H9 (cell line): ENCODE measurements at regions not wholly inside any gene's neighbourhood (a gene's known extent, or its start where the extent isn't known, plus 50 kb on each side); places are given as distances from the start of the nearest gene placed in this dataset.

Experiments
- DNase-seq: peaks from one replicate; pipeline ENCODE4 v3.0.0-alpha.2; 2017
- H2AFZ ChIP-seq: one replicate; pipeline ENCODE4 v1.6.1; 2013; ENCODE audit warnings: mild to moderate bottlenecking, low read length, control low read depth, moderate library complexity
- H2AK5ac ChIP-seq: 2 replicates; pipeline ENCODE4 v1.6.1; 2013; ENCODE audit warnings: low read length, control low read depth, mixed read lengths; ENCODE audit not compliant: insufficient read length
- H2BK120ac ChIP-seq: one replicate; pipeline ENCODE4 v1.6.1; 2013; ENCODE audit warnings: low read depth, mild to moderate bottlenecking, low read length, control low read depth, inconsistent platforms; ENCODE audit not compliant: poor library complexity, severe bottlenecking
- H2BK12ac ChIP-seq: 2 replicates; pipeline ENCODE4 v1.6.1; 2013; ENCODE audit warnings: low read length, control low read depth, mixed read lengths, low read depth; ENCODE audit not compliant: insufficient read length
- H2BK15ac ChIP-seq: 2 replicates; pipeline ENCODE4 v1.6.1; 2013; ENCODE audit warnings: low read depth, low read length, control low read depth
- H2BK20ac ChIP-seq: one replicate; pipeline ENCODE4 v1.6.1; 2013; ENCODE audit warnings: low read depth, mild to moderate bottlenecking, low read length, control low read depth, inconsistent platforms; ENCODE audit not compliant: poor library complexity, severe bottlenecking
- H2BK5ac ChIP-seq: 2 replicates; pipeline ENCODE4 v1.6.1; 2013; ENCODE audit warnings: low read length, control low read depth, mixed read lengths; ENCODE audit not compliant: insufficient read length
- H3K14ac ChIP-seq: 2 replicates; pipeline ENCODE4 v1.6.1; 2013; ENCODE audit warnings: low read length, control low read depth; ENCODE audit not compliant: insufficient read depth
- H3K18ac ChIP-seq: 2 replicates; pipeline ENCODE4 v1.6.1; 2013; ENCODE audit warnings: low read depth, mild to moderate bottlenecking, mixed read lengths, low read length, control low read depth; ENCODE audit not compliant: insufficient read length
- H3K23ac ChIP-seq: 2 replicates; pipeline ENCODE4 v1.6.1; 2013; ENCODE audit warnings: low read length, control low read depth, mixed read lengths, low read depth; ENCODE audit not compliant: insufficient read length
- H3K23me2 ChIP-seq: 2 replicates; pipeline ENCODE4 v1.6.1; 2013; ENCODE audit warnings: low read depth, mild to moderate bottlenecking, mixed read lengths, low read length, control low read depth; ENCODE audit not compliant: insufficient read length, poor library complexity, severe bottlenecking
- H3K27ac ChIP-seq: 2 replicates; pipeline ENCODE4 v1.5.1; 2013; ENCODE audit warnings: low read length, control low read depth, mixed read lengths, low read depth; ENCODE audit not compliant: insufficient read length
- H3K27me3 ChIP-seq: 2 replicates; pipeline ENCODE4 v1.6.1; 2013; ENCODE audit warnings: low read length, control low read depth, inconsistent platforms; ENCODE audit not compliant: insufficient read depth
- H3K4ac ChIP-seq: 2 replicates; pipeline ENCODE4 v1.6.1; 2013; ENCODE audit warnings: low read depth, mild to moderate bottlenecking, control low read depth, inconsistent platforms, low read length, moderate library complexity
- H3K4me1 ChIP-seq: 2 replicates; pipeline ENCODE4 v1.6.1; 2013; ENCODE audit warnings: low read length, control low read depth, inconsistent platforms; ENCODE audit not compliant: insufficient read depth
- H3K4me2 ChIP-seq: 2 replicates; pipeline ENCODE4 v1.6.1; 2013; ENCODE audit warnings: low read length, control low read depth, mixed read lengths; ENCODE audit not compliant: insufficient read length, insufficient read depth
- H3K56ac ChIP-seq: 2 replicates; pipeline ENCODE4 v1.6.1; 2013; ENCODE audit warnings: low read depth, mild to moderate bottlenecking, mixed read lengths, low read length, control low read depth; ENCODE audit not compliant: insufficient read length
- H3K79me1 ChIP-seq: 2 replicates; pipeline ENCODE4 v1.6.1; 2013; ENCODE audit warnings: low read depth, mild to moderate bottlenecking, moderate library complexity, low read length, control low read depth, inconsistent platforms; ENCODE audit not compliant: insufficient read depth, poor library complexity, severe bottlenecking
- H3K79me2 ChIP-seq: 2 replicates; pipeline ENCODE4 v1.6.1; 2013; ENCODE audit warnings: low read length, control low read depth, inconsistent platforms; ENCODE audit not compliant: insufficient read depth
- H3K9ac ChIP-seq: 2 replicates; pipeline ENCODE4 v1.6.1; 2013; ENCODE audit warnings: low read length, control low read depth, mixed read lengths; ENCODE audit not compliant: insufficient read length; ENCODE audit errors: extremely low read depth
- H3K9me3 ChIP-seq: one replicate; pipeline ENCODE4 v1.6.1; 2013; ENCODE audit warnings: low read depth, low read length, inconsistent platforms; ENCODE audit not compliant: control insufficient read depth
- H3T11ph ChIP-seq: one replicate; pipeline ENCODE4 v1.6.1; 2013; ENCODE audit warnings: mild to moderate bottlenecking, low read length, control low read depth, inconsistent platforms
- H4K20me1 ChIP-seq: one replicate; pipeline ENCODE4 v1.6.1; 2013; ENCODE audit not compliant: control insufficient read depth, insufficient read length, insufficient read depth
- H4K5ac ChIP-seq: 2 replicates; pipeline ENCODE4 v1.6.1; 2013; ENCODE audit warnings: low read depth, mild to moderate bottlenecking, mixed read lengths, low read length, control low read depth; ENCODE audit not compliant: insufficient read length
- H4K8ac ChIP-seq: replicated peaks from 2 replicates; pipeline ENCODE4 v1.6.1; 2013; ENCODE audit warnings: low read length, control low read depth, mixed read lengths, low read depth; ENCODE audit not compliant: insufficient read length
- H4K91ac ChIP-seq: 2 replicates; pipeline ENCODE4 v1.6.1; 2013; ENCODE audit warnings: low read depth, mild to moderate bottlenecking, moderate library complexity, mixed read lengths, low read length, control low read depth; ENCODE audit not compliant: insufficient read length
- H3K27ac Mint-ChIP-seq, 3 experiments: 2 replicates in 2 of 3; 3 replicates in 1 of 3; pipeline ENCODE4 v1.8.0; 2020 to 2021; ENCODE audit warnings: mixed read lengths in 3 of 3, mild to moderate bottlenecking in 1 of 3, moderate library complexity in 1 of 3
- H3K27me3 Mint-ChIP-seq: 2 replicates; pipeline ENCODE4 v1.8.0; 2021; ENCODE audit warnings: low read depth, mild to moderate bottlenecking, moderate library complexity, mixed read lengths
- H3K36me3 Mint-ChIP-seq, 3 experiments: 2 replicates in 2 of 3; 3 replicates in 1 of 3; pipeline ENCODE4 v1.8.0; 2020 to 2021; ENCODE audit warnings: low read depth in 3 of 3, mixed read lengths in 3 of 3; ENCODE audit not compliant: insufficient read depth in 1 of 3
- H3K4me1 Mint-ChIP-seq, 2 experiments: 2 replicates each; pipeline ENCODE4 v1.8.0; 2020; ENCODE audit warnings: mixed read lengths in 2 of 2
- H3K4me3 Mint-ChIP-seq, 2 experiments: 2 replicates in 1 of 2; 3 replicates in 1 of 2; pipeline ENCODE4 v1.8.0; 2020 to 2021; ENCODE audit warnings: mild to moderate bottlenecking in 2 of 2, mixed read lengths in 2 of 2, moderate library complexity in 1 of 2
- H3K9me3 Mint-ChIP-seq, 2 experiments: 2 replicates in 1 of 2; 3 replicates in 1 of 2; pipeline ENCODE4 v1.8.0; 2020; ENCODE audit warnings: mild to moderate bottlenecking in 2 of 2, mixed read lengths in 2 of 2, moderate library complexity in 1 of 2
- CTCF ChIP-seq: fragments of 200-600 bp; sonication (generic); conservative IDR thresholded peaks from 3 replicates; pipeline ENCODE4 v1.8.0; 2021; ENCODE audit warnings: antibody characterized with exemption, mild to moderate bottlenecking
- WGBS: extraction: QIAGEN DNeasy Blood & Tissue Kit; methylation state at CpG from one replicate; pipeline ENCODE4 v1.1.7; 2013; ENCODE audit warnings: missing lambda C conversion rate, low lambda C conversion rate, mixed read lengths; ENCODE audit not compliant: insufficient read length; ENCODE audit errors: extremely low coverage; 5-methylcytosine and 5-hydroxymethylcytosine counted together

- peak overlapping the region; percentile 99 for H2AFZ ChIP-seq
- no peak overlapping the region for H2BK20ac ChIP-seq
- H3K27ac Mint-ChIP-seq = no peak overlapping the region
Observed at GRCh38 chr6:28839443-28840120, 84.2 kb downstream of the TRIM27 start.

More at GRCh38 chr6:28839443-28840120, 84.2 kb downstream of the TRIM27 start:
- Histone ChIP-seq H3K27ac (no peak overlapping the region), H2BK5ac (no peak overlapping the region), H3K4me1 (no peaks in the 10 kb centered on the region), H3K23ac (no peak overlapping the region), H3K23me2 (no peaks in the 10 kb centered on the region), H4K91ac (no peak overlapping the region), H2BK15ac (no peak overlapping the region), H4K5ac (no peak overlapping the region), H3K4me2 (peak overlapping the region; percentile 65), H3K18ac (no peak overlapping the region), H3K79me2 (no peaks in the 10 kb centered on the region), H2BK120ac (no peak overlapping the region), H3K27me3 (no peaks in the 10 kb centered on the region), H4K8ac (no peak overlapping the region), H2BK12ac (no peak overlapping the region), H3T11ph (no peak overlapping the region), H2AK5ac (no peak overlapping the region), H4K20me1 (no peaks in the 10 kb centered on the region), H3K4ac (no peak overlapping the region), H3K9ac (no peak overlapping the region), H3K9me3 (no peaks in the 10 kb centered on the region), H3K56ac (no peak overlapping the region), H3K79me1 (no peaks in the 10 kb centered on the region), H3K14ac (no peak overlapping the region)
- peak overlapping the region; percentile 93 to 99 for H3K4me3 Mint-ChIP-seq
- no peak for TF ChIP-seq CTCF
- H3K27me3 Mint-ChIP-seq = peaks cover 30% of the 10 kb centered on the region
- no peaks in the 10 kb centered on the region for H3K36me3 Mint-ChIP-seq
- H3K9me3 Mint-ChIP-seq = peaks cover 0 to 8% of the 10 kb centered on the region in 2 experiments; a peak in 2 of 5 replicates
- DNase-seq = no peak
- no CpG with 5 or more reads among the region's 9 CpGs for WGBS
- peaks cover 6 to 9% of the 10 kb centered on the region in 2 experiments for H3K4me1 Mint-ChIP-seq
